ENCODE measurements at regions not wholly inside any gene's neighbourhood (a gene's known extent, or its start where the extent isn't known, plus 50 kb on each side); places are given as distances from the start of the nearest gene placed in this dataset.

DNA sequence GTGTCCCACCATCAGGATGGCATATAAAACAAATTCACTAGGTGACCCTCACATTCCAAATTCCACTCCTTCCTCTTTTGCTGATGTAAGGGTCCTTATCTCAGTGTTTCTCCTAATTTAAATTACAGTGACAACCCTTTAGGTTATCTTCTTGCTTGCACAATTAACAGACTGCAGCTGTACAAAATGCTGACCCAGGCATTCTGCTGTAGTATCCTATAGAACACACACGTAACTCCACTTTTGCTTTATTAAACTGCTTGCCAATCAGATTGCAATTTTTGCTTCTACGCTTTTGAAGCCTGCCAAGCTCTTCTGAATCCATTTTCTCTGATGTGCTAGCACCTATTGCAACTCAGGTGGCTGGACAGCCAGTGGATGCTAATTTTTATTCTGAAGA lies 950.3 kb downstream of the TFAP2A start:
- no peak for TF ChIP-seq EZH2 (IDR thresholded peaks at IDR 0.05; ENCODE audit: borderline replicate concordance, low read depth, low read length, severe bottlenecking)
- TF ChIP-seq MYC (IDR thresholded peaks at IDR 0.05; ENCODE audit: low read depth, low read length): no peak
- no peak for TF ChIP-seq MAX (IDR thresholded peaks at IDR 0.05; ENCODE audit: insufficient read depth, insufficient read length)
- TF ChIP-seq POLR2AphosphoS5 (IDR thresholded peaks at IDR 0.05; ENCODE audit: insufficient read depth, low read depth, low read length): no peak
- TF ChIP-seq CTCF (IDR thresholded peaks at IDR 0.05; ENCODE audit: extremely low read depth in 1 of 2, insufficient read depth in 1 of 2, low read depth in 1 of 2, low read length in 2 of 2): no peak
- TF ChIP-seq POLR2A (IDR thresholded peaks at IDR 0.05; ENCODE audit: low read depth, low read length): no peak
